ENCODE measurements at regions not wholly inside any gene's neighbourhood (a gene's known extent, or its start where the extent isn't known, plus 50 kb on each side); places are given as distances from the start of the nearest gene placed in this dataset.
"Not testable (repeated sequence)": the region's sequence is repeated elsewhere in the genome, so short reads cannot be mapped to it uniquely, and the experiment has no call there.

DNA sequence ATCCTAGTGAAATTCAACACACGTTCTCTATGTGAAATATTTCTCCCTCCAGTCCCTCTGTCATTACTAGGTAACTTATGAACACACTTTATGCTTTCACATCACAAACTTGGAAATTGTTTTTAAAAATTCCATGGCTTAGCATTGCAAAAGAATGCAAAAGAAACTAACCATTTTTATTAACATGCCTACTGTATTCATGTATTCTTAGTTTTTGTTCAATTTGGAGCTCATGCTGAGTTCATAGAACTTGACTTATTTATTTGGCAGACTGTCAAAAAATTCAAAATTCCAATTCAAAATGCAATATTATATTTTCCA, 155.0 kb upstream of the SEMA3C start:
- Mint-ChIP-seq H3K27me3 (no peaks in the 10 kb centered on the region), H3K9me3 (peaks cover 0 to 22% (median 12%) of the 10 kb centered on the region in 11 donors), H3K4me3 (no peak overlapping the region), H3K27ac (no peak overlapping the region), H3K4me1 (no peaks in the 10 kb centered on the region), H3K36me3 (no peaks in the 10 kb centered on the region)
- Histone ChIP-seq H3K4me3 (ENCODE audit: low read length) (no peak overlapping the region), H3K27ac (ENCODE audit: low read depth, low read length) (no peak overlapping the region), H3K9me3 (ENCODE audit: control insufficient read depth in 2 of 3, low read length in 3 of 3) (no peaks in the 10 kb centered on the region), H3K27me3 (ENCODE audit: control insufficient read depth in 2 of 2, insufficient read depth in 2 of 2, low read length in 2 of 2) (no peaks in the 10 kb centered on the region), H3K36me3 (ENCODE audit: control insufficient read depth in 2 of 3, insufficient read depth in 3 of 3, low read length in 3 of 3) (no peaks in the 10 kb centered on the region), H3K4me1 (ENCODE audit: control insufficient read depth in 2 of 2, insufficient read depth in 2 of 2, low read length in 2 of 2) (no peaks in the 10 kb centered on the region)
- CTCF ChIA-PET: no interaction called here
- POLR2A ChIA-PET: no interaction called here
- intact Hi-C loops (cut with micrococcal nuclease): no loop called here
- DNase-seq (no peak), ATAC-seq (no peak)

DNA sequence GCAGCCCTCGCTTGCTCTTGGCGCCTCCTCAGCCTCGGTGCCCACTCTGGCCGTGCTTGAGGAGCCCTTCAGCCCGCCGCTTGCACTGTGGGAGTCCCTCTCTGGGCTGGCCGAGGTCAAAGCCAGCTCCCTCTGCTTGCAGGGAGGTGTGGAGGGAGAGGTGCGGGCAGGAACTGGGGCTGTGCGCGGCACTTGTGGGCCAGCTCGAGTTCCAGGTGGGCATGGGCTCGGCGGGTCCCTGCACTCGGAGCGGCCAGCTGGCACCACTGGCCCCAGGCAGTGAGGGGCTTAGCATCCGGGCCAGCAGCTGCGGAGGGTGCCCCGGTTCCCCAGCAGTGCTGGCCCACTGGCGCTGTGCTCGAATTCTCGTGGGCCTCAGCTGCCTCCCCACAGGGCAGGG, 152.1 kb upstream of the SEMA3C start:
- H3K27me3 ChIP-seq (ENCODE audit: control insufficient read depth in 2 of 2, insufficient read depth in 2 of 2, low read length in 2 of 2): no peaks in the 10 kb centered on the region
- Mint-ChIP-seq H3K4me1 (no peaks in the 10 kb centered on the region), H3K27ac (no peak overlapping the region), H3K36me3 (no peaks in the 10 kb centered on the region), H3K9me3 (peaks cover 0 to 22% (median 6%) of the 10 kb centered on the region in 11 donors), H3K4me3 (no peak overlapping the region), H3K27me3 (no peaks in the 10 kb centered on the region)
- intact Hi-C loops (cut with micrococcal nuclease): no loop called here
- H3K4me1 ChIP-seq (ENCODE audit: control insufficient read depth in 2 of 2, insufficient read depth in 2 of 2, low read length in 2 of 2): no peaks in the 10 kb centered on the region
- no peak for DNase-seq
- ChIA-PET CTCF (no interaction called here), POLR2A (no interaction called here)
- no peaks in the 10 kb centered on the region for H3K9me3 ChIP-seq (ENCODE audit: control insufficient read depth in 2 of 3, low read length in 3 of 3)
- H3K4me3 ChIP-seq (ENCODE audit: low read length): no peak overlapping the region
- no peak overlapping the region for H3K27ac ChIP-seq (ENCODE audit: low read depth, low read length)
- H3K36me3 ChIP-seq (ENCODE audit: control insufficient read depth in 2 of 3, insufficient read depth in 3 of 3, low read length in 3 of 3): no peaks in the 10 kb centered on the region
- ATAC-seq: no peak

DNA sequence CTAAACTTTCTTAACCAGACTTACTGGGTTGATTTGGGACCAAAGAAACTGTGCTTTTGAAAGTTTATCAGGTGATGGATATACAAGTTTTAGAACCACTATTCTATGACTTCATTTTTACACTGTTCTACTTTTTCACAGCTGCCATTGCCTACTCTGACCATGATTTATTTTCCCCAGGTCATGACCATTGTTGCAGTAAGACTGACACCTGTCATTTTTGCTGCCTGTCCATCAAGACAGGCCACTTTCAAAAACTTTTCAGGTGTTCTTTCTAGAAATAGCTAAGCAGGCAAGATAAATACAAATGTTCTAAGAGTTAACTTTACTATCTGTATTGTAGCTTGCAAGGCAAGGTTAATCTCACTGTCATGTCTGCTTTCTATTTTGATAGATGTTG, 147.9 kb upstream of the SEMA3C start:
- Mint-ChIP-seq H3K27ac (no peak overlapping the region), H3K36me3 (no peaks in the 10 kb centered on the region), H3K4me1 (no peaks in the 10 kb centered on the region), H3K9me3 (peaks cover 0 to 8% (median under 1%) of the 10 kb centered on the region in 11 donors), H3K27me3 (no peaks in the 10 kb centered on the region), H3K4me3 (no peak overlapping the region)
- intact Hi-C loops (cut with micrococcal nuclease): no loop called here
- Histone ChIP-seq H3K36me3 (ENCODE audit: control insufficient read depth in 2 of 3, insufficient read depth in 3 of 3, low read length in 3 of 3) (no peaks in the 10 kb centered on the region), H3K4me3 (ENCODE audit: low read length) (no peak overlapping the region), H3K27me3 (ENCODE audit: control insufficient read depth in 2 of 2, insufficient read depth in 2 of 2, low read length in 2 of 2) (no peaks in the 10 kb centered on the region), H3K4me1 (ENCODE audit: control insufficient read depth in 2 of 2, insufficient read depth in 2 of 2, low read length in 2 of 2) (no peaks in the 10 kb centered on the region), H3K27ac (ENCODE audit: low read depth, low read length) (no peak overlapping the region), H3K9me3 (ENCODE audit: control insufficient read depth in 2 of 3, low read length in 3 of 3) (no peaks in the 10 kb centered on the region)
- CTCF ChIA-PET: no interaction called here
- ATAC-seq (no peak), DNase-seq (no peak)
- POLR2A ChIA-PET: no interaction called here

DNA sequence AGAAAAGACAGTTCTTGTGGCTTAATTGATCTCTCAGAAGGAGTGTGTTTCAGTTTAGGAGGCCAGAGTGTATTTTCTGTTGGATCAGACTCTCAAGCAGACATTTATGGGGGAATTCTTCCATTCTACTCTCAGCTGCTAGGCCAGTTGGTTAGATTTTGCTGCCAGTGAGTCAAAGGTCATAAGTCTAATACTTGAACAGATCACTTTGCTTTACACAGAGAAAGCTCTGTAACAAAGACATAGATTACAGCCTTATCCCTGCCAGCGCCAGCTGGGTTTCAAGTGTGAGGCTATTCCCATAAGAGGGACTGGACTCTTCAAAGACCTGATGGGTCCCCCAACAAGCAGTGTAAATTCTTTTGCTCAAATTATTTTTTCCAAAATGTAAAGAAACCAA, 145.6 kb upstream of the SEMA3C start:
- Histone ChIP-seq H3K4me3 (ENCODE audit: low read length) (no peak overlapping the region), H3K36me3 (ENCODE audit: control insufficient read depth in 2 of 3, insufficient read depth in 3 of 3, low read length in 3 of 3) (no peaks in the 10 kb centered on the region), H3K27ac (ENCODE audit: low read depth, low read length) (no peak overlapping the region), H3K4me1 (ENCODE audit: control insufficient read depth in 2 of 2, insufficient read depth in 2 of 2, low read length in 2 of 2) (no peaks in the 10 kb centered on the region), H3K27me3 (ENCODE audit: control insufficient read depth in 2 of 2, insufficient read depth in 2 of 2, low read length in 2 of 2) (no peaks in the 10 kb centered on the region), H3K9me3 (ENCODE audit: control insufficient read depth in 2 of 3, low read length in 3 of 3) (no peaks in the 10 kb centered on the region)
- Mint-ChIP-seq H3K4me1 (no peaks in the 10 kb centered on the region), H3K27me3 (no peaks in the 10 kb centered on the region), H3K9me3 (peaks cover 0 to 3% (median 0%) of the 10 kb centered on the region in 11 donors), H3K27ac (no peak overlapping the region), H3K36me3 (no peaks in the 10 kb centered on the region), H3K4me3 (no peak overlapping the region)
- ATAC-seq (no peak), DNase-seq (no peak)
- intact Hi-C loops (cut with micrococcal nuclease): no loop called here
- POLR2A ChIA-PET: no interaction called here
- CTCF ChIA-PET: no interaction called here

DNA sequence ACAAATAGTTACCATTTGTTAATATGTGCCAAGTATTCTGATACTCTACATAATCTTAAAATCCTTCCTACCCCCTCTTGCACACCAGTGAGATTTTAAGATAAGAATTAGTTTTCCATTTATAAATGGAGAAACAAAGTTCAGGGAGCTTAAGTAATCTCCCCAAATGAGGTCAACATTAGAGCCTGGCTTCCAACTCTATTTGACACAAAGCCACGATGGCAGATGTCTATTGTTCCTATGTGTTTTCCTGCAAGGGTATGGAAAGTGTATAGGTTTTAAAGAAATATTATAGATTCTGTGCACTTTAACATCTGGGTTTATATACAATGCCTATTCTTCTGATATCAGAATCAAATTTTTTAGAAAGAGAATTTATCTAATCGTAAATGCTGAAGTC, 143.9 kb upstream of the SEMA3C start:
- no peak overlapping the region for H3K4me3 Mint-ChIP-seq
- H3K27ac ChIP-seq (ENCODE audit: low read depth, low read length): no peak overlapping the region
- H3K27me3 Mint-ChIP-seq: no peaks in the 10 kb centered on the region
- POLR2A ChIA-PET: no interaction called here
- no peaks in the 10 kb centered on the region for H3K27me3 ChIP-seq (ENCODE audit: control insufficient read depth in 2 of 2, insufficient read depth in 2 of 2, low read length in 2 of 2)
- no peaks in the 10 kb centered on the region for H3K36me3 Mint-ChIP-seq
- peaks cover 0 to 3% (median 0%) of the 10 kb centered on the region in 11 donors for H3K9me3 Mint-ChIP-seq
- no peaks in the 10 kb centered on the region for H3K9me3 ChIP-seq (ENCODE audit: control insufficient read depth in 2 of 3, low read length in 3 of 3)
- CTCF ChIA-PET: no interaction called here
- ATAC-seq: no peak
- H3K4me3 ChIP-seq (ENCODE audit: low read length): no peak overlapping the region
- H3K4me1 Mint-ChIP-seq: no peaks in the 10 kb centered on the region
- DNase-seq: no peak
- H3K27ac Mint-ChIP-seq: no peak overlapping the region
- H3K36me3 ChIP-seq (ENCODE audit: control insufficient read depth in 2 of 3, insufficient read depth in 3 of 3, low read length in 3 of 3): no peaks in the 10 kb centered on the region
- H3K4me1 ChIP-seq (ENCODE audit: control insufficient read depth in 2 of 2, insufficient read depth in 2 of 2, low read length in 2 of 2): no peaks in the 10 kb centered on the region
- intact Hi-C loops (cut with micrococcal nuclease): no loop called here

DNA sequence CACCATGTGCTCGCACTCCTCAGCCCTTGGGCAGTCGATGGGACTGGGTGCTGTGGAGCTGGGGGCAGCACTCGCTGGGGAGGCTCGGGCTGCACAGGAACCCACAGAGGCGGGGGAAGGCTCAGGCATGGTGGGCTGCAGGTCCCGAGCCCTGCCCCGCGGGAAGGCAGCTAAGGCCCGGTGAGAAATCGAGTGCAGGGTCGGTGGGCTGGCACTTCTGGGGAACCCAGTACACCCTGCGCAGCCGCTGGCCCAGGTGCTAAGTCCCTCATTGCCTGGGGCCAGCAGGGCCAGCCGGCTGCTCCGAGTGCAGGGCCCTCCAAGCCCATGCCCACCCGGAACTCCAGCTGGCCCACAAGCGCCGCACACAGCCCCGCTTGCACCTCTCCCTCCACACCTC, 138.6 kb upstream of the SEMA3C start:
- ATAC-seq; H3K4me3 ChIP-seq (ENCODE audit: low read length); H3K27me3 ChIP-seq (ENCODE audit: control insufficient read depth in 2 of 2, insufficient read depth in 2 of 2, low read length in 2 of 2); H3K36me3 Mint-ChIP-seq; H3K4me1 Mint-ChIP-seq; CTCF ChIA-PET; H3K36me3 ChIP-seq (ENCODE audit: control insufficient read depth in 2 of 3, insufficient read depth in 3 of 3, low read length in 3 of 3); H3K4me3 Mint-ChIP-seq; POLR2A ChIA-PET; H3K4me1 ChIP-seq (ENCODE audit: control insufficient read depth in 2 of 2, insufficient read depth in 2 of 2, low read length in 2 of 2); H3K27ac ChIP-seq (ENCODE audit: low read depth, low read length); intact Hi-C loops (cut with micrococcal nuclease); H3K27me3 Mint-ChIP-seq; H3K27ac Mint-ChIP-seq; DNase-seq; H3K9me3 ChIP-seq (ENCODE audit: control insufficient read depth in 2 of 3, low read length in 3 of 3): not testable (repeated sequence)
- H3K9me3 Mint-ChIP-seq: peaks cover 0 to 13% (median 5%) of the 10 kb centered on the region in 11 donors

DNA sequence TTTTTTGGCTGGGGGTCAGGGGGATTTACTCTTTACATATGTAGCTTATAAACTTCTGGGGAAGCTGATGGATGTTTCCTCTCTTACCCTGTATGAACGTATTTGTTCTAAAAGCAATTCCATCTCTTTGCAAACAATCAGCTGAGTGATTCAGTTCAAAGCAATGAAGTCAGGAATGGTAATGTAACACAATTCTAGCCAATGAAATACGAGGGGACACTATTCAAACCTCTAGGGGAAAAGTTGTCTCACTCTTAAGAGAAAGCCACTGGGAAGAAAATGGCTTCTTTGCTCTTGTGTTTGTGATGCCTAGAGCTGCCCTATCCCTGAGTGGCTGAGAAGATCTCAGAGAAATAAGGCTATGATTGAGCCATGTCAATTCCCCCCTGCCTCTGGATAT, 134.8 kb upstream of the SEMA3C start:
- no peaks in the 10 kb centered on the region for H3K27me3 Mint-ChIP-seq
- H3K27me3 ChIP-seq (ENCODE audit: control insufficient read depth in 2 of 2, insufficient read depth in 2 of 2, low read length in 2 of 2): no peaks in the 10 kb centered on the region
- H3K4me1 Mint-ChIP-seq: no peaks in the 10 kb centered on the region
- no peaks in the 10 kb centered on the region for H3K36me3 Mint-ChIP-seq
- H3K4me3 ChIP-seq (ENCODE audit: low read length): no peak overlapping the region
- H3K27ac ChIP-seq (ENCODE audit: low read depth, low read length): no peak overlapping the region
- no peaks in the 10 kb centered on the region for H3K4me1 ChIP-seq (ENCODE audit: control insufficient read depth in 2 of 2, insufficient read depth in 2 of 2, low read length in 2 of 2)
- no peaks in the 10 kb centered on the region for H3K9me3 ChIP-seq (ENCODE audit: control insufficient read depth in 2 of 3, low read length in 3 of 3)
- no peak overlapping the region for H3K4me3 Mint-ChIP-seq
- ChIA-PET POLR2A (no interaction called here), CTCF (no interaction called here)
- H3K27ac Mint-ChIP-seq: no peak overlapping the region
- ATAC-seq (no peak), DNase-seq (no peak)
- H3K9me3 Mint-ChIP-seq: peaks cover 2 to 20% (median 10%) of the 10 kb centered on the region in 11 donors
- intact Hi-C loops (cut with micrococcal nuclease): no loop called here
- no peaks in the 10 kb centered on the region for H3K36me3 ChIP-seq (ENCODE audit: control insufficient read depth in 2 of 3, insufficient read depth in 3 of 3, low read length in 3 of 3)

Measured in naive thymus-derived CD4-positive, alpha-beta T cell (primary cell).